NCI-H2227 (cell line): ENCODE measurements at regions not wholly inside any gene's neighbourhood (a gene's known extent, or its start where the extent isn't known, plus 50 kb on each side); places are given as distances from the start of the nearest gene placed in this dataset.

Experiments
- DNase-seq: peaks from one replicate; lab custom pipeline; 2025; ENCODE audit not compliant: unreplicated experiment; lab: John Stamatoyannopoulos, UW

- no peak for DNase-seq
These were observed 103.6 kb downstream of the TRIM29 start for GRCh38 chr11:120034176-120034875.

- DNase-seq, result no peak
These were observed 105.0 kb downstream of the TRIM29 start for GRCh38 chr11:120032766-120033390.

GRCh38 chr11:120031612-120032600 lies 106.0 kb downstream of the TRIM29 start:
- DNase-seq, result no peak

GRCh38 chr11:120031156-120031555 lies 106.8 kb downstream of the TRIM29 start:
- no peak for DNase-seq

- DNase-seq, result no peak
These were observed 107.5 kb downstream of the TRIM29 start for GRCh38 chr11:120030411-120030810.

- no peak for DNase-seq
These were observed 108.6 kb downstream of the TRIM29 start for GRCh38 chr11:120029321-120029720.

GRCh38 chr11:120028897-120029258 lies 109.0 kb downstream of the TRIM29 start:
- no peak for DNase-seq

GRCh38 chr11:120028181-120028896 lies 109.6 kb downstream of the TRIM29 start:
- DNase-seq, result no peak

- DNase-seq, result no peak
These were observed 110.2 kb downstream of the TRIM29 start for GRCh38 chr11:120027546-120028180.

- no peak for DNase-seq
These were observed 112.1 kb downstream of the TRIM29 start for GRCh38 chr11:120025606-120026335.

GRCh38 chr11:120024586-120024985 lies 113.3 kb downstream of the TRIM29 start:
- no peak for DNase-seq

- DNase-seq, result no peak
These were observed 113.9 kb downstream of the TRIM29 start for GRCh38 chr11:120024046-120024445.

GRCh38 chr11:120023551-120023950 lies 114.4 kb downstream of the TRIM29 start:
- DNase-seq, result no peak

GRCh38 chr11:120023120-120023519 lies 114.8 kb downstream of the TRIM29 start:
- no peak for DNase-seq

GRCh38 chr11:120022617-120023016 lies 115.3 kb downstream of the TRIM29 start:
- no peak for DNase-seq

GRCh38 chr11:120021978-120022377 lies 115.9 kb downstream of the TRIM29 start:
- DNase-seq, result no peak

GRCh38 chr11:120021391-120021953 lies 116.4 kb downstream of the TRIM29 start:
- DNase-seq, result no peak

GRCh38 chr11:120020981-120021380 lies 116.9 kb downstream of the TRIM29 start:
- DNase-seq, result no peak

- no peak for DNase-seq
These were observed 117.4 kb downstream of the TRIM29 start for GRCh38 chr11:120020486-120020885.

- no peak for DNase-seq
These were observed 118.7 kb downstream of the TRIM29 start for GRCh38 chr11:120019191-120019590.
